GM19372 (cell line): ENCODE measurements at regions not wholly inside any gene's neighbourhood (a gene's known extent, or its start where the extent isn't known, plus 50 kb on each side); places are given as distances from the start of the nearest gene placed in this dataset.
"Not testable (repeated sequence)": the region's sequence is repeated elsewhere in the genome, so short reads cannot be mapped to it uniquely, and the experiment has no call there.

Experiments
- ATAC-seq: cut with Tn5 transposase; IDR thresholded peaks from one replicate; pipeline ENCODE4 v1.9.1; 2021; ENCODE audit warnings: mild to moderate bottlenecking, low read depth, moderate library complexity; ENCODE audit not compliant: unreplicated experiment

DNA sequence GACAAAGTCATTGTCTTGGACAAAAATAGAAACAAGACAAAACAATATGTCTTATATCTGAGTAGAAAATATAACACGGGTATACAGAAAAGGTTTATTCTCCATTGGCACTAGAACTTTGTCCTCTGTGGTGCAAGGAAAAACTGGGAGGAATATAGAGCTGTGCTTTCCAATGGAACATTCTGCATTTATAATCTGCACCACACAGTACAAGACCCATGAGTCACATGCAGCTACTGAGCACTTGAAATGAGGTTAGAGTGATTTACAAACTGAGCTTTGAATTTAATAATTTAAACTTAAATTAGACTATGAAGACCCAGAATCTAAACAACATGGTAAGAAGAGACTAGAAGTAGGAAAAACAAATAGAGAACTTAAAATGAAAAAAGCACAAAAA is 86.1 kb downstream of the RAP2A start:
- no peak for ATAC-seq

DNA sequence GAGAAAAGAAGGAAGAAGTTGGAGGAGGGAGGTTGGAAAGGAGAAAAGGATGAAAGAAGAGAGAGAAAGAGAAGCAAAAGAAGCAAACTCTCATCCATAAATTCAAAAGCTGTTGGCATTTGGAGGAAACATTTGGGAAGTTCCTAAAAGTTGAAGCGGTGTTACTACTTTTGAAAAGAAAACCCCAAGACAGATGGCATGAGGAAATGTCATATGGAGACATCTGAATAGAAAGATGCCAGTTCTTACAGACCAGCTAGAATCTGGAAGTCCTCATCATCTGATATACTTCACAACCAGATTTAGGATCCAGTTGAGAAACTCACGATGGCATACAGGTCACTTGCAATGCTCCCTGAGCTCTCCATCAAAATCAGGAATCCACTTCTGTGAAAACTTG is 86.9 kb downstream of the RAP2A start:
- ATAC-seq = no peak

DNA sequence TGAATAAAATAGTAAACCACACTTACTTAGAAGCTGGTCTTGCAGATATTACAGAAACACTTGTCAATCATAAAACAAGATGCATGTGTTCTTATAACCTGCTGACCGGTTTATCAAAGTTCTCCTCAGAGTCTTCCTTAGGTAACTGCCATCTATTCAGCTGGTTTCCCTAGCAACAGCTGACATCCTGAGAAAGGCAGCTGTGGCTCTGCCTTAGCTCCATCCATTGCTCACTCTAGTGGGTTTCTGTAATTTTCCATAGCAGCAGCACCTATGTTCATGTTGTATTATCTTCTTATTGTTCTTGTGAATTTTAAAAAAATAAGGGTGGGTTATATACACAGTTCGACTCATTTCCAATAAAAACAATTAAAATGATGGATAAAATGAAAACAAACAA is 87.8 kb downstream of the RAP2A start:
- no peak for ATAC-seq

DNA sequence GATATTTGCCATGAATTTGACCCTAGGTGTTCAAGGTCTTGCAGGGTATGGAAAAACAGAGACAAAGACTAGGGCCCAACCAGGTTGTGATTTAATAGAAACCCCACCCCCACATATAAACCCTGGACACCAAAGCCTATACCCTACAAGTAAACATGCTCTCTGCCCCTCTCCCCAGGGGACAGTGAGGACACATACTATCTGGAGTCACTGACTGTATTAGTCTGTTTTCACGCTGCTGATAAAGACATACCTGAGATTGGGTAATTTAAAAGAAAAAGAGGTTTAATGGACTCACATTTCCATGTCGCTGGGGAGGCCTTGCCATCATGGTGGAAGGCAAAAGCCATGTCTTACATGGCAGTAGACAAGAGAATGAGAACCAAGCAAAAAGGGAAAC is 88.3 kb downstream of the RAP2A start:
- no peak for ATAC-seq

DNA sequence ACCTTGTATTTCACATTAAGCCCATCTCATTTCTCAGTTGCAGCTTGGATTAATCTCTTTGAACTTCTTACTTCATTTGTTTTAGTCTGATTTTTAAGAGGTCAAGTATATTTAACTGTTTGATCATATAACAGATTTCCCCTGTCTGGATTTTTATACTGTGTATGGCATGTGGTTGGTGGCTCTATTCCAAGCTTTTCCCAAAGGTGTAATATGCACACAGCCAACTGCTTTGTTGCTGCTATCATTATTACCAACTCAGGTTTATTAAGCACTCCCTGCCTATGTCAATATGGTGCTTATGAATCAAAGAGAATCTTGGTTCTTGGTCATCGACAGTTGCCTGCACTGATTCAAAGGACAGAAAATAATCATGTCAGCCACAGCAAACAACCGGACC is 92.6 kb downstream of the RAP2A start:
- ATAC-seq = no peak

DNA sequence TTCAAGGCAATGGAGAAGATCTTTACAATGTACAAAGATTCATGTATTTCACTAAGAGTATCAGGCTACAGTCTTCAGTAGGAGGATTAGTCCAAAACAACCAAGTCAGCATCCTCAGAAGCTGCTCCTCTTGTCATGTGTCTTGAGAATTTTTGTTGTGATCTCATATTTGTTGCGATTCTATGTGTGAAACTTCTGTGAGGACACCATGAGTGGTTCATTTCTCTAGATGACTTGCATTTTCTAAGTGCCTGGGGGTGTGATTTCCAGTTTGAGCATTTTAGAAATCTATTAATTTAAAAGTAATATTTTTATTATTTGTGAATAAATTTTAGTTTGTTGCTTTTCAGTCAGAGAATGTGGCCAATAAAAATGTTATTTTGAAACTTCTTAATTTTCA is 94.5 kb downstream of the RAP2A start:
- ATAC-seq = no peak

DNA sequence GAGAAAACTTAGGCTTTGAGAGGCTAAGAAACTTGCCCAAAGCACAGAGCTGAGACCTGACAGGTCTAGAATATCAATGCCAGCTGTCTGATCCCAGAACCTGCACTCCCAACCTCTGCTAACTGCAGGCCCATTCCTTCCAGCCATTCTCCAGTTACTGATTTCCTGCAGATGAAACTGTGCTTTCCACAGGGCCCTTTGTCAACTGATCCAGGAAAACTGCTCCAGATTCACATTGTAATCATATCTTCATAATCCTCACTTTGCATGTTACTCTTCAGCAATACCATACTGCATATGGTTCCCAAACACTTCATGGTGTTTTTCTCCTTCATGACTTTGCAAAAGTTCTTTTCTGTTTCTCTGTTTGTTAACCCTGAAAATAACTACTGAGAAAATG is 100.6 kb downstream of the RAP2A start:
- no peak for ATAC-seq

DNA sequence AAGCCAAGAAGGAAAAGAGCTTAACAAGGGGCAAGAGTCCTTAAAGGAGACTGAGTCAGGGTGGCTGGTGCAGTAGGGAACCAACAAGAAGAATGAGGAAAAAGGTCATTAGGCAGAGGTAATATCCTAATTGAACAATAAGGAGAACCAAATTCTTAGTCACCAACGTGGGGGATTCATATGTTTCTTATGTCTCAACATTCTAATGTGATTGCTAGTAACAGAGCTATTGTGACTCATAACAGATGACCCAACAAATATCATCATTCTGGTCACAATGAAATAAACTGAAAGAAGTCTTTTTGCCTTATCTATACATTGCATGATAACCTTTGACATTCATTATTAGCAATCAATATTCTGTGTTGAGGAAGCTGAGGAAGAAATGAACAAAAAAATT is 101.6 kb downstream of the RAP2A start:
- ATAC-seq = no peak

DNA sequence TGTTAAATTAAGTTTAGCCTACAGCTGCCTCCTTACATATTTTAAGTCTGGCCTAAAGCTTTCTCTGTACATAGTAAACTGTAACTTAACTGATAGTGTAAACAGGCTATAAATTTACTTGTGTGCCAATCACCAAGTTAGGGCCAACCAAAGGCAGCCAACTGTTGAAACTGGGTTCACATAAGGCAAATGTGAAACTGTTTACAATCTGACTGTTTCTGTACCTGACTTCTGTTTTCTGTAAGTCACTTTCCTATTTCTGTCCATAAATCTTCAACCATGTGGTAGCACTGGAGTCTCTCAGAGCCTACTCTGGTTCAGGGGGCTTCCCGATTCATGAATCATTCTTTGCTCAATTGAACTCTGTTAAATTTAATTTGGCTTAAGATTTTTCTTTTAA is 103.1 kb downstream of the RAP2A start:
- ATAC-seq = no peak

DNA sequence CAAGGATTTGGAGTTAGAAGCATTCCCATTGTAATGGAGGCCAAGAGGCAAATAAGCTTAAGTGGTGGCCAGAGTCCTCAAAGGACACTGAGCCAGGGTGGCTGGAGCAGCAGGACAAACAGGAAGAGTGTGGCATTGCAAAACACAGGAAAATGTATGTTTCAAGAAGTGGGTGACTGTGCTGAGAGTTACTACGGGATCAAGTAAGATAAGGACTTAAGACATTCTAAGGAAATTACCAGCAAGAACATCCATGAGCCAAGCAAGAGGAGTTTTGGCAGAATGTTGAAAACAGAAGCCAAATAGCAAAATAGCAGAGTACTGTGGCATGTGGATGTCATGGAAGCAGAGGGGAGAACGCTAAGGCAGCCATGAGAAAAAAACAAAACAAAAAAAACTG is 104.2 kb downstream of the RAP2A start:
- no peak for ATAC-seq

DNA sequence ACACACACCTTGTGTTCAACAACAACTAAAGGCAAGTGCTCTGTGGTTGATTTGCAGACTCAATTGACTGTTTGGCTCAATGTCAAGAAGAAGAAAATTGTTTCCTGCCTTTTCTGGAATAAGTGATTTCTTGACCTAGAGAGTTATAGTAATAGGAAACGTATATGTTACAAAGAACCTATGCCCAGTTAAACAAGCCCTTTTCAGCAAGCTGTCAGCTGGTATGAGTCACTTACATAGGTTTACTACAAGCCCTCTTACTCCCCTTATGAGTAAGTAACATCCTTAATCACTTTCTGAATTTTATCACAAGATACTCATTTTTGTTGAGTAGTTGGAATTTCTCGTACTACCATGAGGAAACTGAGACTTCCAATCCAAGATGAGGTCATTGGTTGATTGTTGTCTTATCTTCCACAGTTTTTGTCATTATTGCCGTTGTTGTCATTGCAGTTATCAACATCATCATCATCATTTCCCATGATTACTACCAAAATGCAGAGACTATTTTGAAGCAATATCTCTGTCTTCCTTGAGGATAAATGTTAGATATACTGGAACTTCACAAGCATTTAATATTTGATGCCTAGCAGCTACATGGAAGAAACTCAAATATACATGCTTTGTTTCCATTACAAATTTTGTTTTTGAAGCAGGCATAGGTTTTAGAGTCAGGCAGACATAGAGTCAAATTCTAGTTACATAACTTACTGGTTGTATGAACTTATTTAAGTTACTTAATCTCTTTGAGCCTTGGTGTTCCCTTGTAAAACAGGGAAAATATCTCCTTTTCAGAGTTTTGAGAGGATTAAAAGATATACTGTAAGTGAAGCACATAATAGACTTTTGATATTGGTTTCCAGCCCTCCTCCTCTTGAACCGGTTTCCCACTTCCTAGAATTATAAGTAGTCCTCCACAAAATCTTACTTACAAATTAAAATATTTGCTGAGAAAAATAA is 106.0 kb downstream of the RAP2A start:
- no peak for ATAC-seq

DNA sequence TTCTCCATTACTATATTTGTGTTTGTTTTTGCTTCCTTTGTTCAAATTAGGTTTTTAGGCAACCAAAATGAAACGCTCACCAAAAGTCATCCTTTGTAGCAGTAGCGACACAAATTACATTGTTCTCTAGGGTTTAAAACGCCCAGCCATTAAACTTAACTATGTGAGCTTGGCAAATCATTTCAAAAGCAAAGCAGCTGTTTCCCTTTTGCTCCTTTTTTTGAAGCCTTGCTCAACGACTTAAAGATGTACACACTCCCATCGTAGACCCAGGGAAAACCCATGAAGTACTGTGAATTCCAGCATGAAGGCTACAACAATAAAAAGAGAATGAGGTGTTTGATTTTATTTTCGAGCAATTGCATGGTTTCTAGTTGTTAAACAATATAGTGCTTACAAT is 106.7 kb downstream of the RAP2A start:
- ATAC-seq = no peak

DNA sequence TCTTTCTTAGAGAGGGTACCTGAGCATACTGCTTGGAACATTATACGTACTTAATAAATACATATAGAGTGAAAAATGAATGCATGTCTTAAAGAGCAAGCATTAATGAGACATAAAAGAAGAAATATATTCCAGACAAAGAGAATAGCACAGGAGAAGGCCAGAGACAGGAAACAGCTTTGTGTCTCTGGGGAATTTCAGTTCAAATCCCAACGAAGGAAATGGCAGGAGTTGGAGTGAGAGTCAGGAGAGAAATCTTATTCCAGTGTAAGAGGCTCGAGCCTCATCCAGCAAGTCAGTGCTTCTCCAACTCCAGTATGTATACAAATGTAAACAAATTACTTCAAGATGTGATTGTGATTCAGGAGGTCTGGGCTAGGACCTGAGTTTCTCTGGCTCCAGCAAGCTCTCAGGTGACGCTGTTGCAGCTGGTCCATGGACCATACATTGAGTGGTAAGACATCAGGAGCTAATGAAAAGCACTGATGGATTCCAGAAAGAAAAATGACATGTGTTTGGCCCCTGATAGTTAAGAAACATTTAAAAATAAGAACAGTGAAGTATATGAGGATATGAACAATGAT is 108.2 kb downstream of the RAP2A start:
- ATAC-seq = no peak

DNA sequence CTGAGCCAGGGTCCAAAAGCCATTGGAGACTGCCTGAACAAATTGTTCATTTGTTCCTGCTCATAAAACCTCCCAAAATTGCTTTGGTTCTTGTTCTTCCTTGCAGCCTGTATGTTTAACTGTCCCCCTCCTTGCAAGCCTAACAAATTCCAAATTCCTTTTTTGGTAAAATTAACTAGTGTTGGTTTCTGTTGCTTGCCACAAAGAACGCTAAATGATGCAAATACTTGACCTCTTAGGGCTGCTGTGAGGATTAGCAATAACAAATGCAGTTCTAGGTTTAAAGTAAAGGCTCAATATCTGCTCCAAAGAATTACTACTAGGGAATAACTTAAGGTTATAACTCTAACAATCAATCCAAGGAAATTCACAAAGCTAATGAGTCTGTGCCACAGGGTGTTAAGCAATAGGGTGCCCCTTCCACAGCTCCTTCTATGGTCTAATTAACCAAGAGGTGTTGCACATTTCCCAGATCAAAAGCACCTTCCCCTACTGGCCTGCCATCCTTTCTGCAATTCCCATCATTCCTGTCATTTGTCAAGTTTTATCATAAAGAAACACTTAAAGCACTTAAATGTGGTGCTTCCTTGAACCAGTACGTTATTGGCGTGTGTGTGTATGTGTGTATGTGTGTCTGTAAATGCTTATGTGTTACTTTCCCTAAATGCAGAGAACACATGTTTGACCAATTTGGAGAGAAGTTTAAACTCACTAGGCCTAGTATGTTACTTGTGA is 110.2 kb downstream of the RAP2A start:
- no peak for ATAC-seq

DNA sequence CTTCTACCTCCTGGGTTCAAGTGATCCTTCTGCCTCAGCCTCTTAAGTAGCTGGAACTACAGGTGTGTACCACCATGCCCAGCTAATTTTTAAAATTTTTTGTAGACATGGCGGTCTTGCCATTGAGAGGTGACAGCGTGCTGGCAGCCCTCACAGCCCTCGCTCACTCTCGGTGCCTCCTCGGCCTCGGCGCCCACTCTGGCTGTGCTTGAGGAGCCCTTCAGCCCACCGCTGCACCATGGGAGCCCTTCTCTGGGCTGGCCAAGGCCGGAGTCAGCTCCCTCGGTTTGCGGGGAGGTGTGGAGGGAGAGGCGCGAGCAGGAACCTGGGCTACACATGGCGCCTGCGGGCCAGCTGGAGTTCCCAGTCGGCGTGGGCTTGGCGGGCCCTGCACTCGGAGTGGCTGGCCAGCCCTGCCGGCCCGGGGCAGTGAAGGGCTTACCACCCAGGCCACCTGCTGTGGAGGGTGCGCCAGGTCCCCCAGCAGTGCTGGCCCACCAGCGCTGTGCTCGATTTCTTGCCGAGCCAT is 111.1 kb downstream of the RAP2A start:
- not testable (repeated sequence) for ATAC-seq

DNA sequence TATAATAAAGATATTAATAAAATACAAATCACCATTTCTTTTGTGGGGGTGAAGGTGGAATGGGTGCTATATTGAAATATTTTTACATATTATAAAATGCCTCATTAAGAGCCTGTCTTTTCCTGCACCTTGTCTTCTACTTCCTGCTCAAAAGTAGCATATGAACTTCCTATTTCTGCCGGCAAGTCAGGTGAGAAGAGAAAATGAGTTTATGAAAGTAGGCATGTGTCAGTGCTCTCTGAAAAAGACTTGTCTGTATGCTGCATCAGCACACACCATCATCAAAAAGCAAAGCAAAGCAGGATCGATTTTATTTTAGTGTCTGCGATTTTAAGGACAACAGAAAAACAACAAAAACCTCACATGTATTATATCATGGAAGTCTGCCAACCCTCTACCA is 114.2 kb downstream of the RAP2A start:
- no peak for ATAC-seq

DNA sequence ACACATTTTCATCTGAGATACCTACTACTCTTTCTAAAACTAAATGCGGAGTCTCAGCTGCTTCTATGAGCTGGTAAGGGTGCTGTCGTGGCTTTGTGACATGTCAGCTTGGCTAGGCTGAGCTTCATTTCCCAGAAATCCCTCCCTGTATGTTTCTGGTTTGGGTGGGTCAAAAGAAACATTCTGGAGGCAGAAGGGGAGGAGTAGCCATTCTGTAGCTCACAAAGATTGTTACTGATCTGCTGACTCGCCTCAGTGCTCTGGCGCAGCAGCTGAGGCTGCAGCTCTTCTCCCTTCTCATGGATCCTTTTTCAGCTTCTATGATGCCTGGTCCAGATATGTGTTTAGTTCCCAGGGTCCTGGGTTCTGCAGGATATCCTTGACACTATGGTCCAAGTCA is 114.7 kb downstream of the RAP2A start:
- ATAC-seq = no peak

DNA sequence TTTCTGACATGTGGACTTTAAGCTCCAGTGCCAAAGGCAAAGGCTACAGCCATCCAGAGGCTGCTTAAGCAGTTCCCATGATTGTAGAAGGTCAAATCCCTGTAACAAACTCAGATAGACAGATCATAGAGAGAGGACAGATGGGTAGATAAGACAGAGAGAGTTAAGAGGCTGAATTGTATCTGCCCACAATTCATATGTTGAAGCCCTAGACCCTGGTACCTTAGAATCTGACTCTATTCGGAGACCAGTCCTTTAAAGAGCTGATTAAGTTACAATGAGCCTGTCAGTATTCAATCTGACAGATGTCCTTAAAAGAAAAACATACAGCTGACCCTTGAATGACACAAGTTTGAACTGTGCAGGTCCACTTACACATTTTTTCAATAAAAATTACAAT is 115.2 kb downstream of the RAP2A start:
- no peak for ATAC-seq

DNA sequence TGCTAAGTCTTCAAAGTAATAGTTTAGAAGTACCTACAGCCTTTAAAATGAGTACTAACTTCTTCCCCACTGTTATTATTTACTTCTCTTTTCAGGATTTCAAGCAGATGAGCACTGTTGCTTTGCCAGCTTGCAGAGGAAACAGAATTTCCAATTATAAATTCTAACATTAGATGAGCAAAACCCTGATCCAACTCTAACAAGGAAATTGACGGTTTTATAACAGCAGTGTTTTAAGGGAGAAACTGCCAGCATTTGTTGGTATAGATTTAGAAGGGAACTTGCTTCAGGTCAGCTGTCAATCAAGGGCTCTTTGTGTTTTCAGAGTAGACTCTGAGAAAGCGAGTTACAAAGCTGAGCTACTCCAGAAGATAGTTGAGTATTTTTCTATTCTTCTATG is 120.5 kb downstream of the RAP2A start:
- ATAC-seq = no peak

DNA sequence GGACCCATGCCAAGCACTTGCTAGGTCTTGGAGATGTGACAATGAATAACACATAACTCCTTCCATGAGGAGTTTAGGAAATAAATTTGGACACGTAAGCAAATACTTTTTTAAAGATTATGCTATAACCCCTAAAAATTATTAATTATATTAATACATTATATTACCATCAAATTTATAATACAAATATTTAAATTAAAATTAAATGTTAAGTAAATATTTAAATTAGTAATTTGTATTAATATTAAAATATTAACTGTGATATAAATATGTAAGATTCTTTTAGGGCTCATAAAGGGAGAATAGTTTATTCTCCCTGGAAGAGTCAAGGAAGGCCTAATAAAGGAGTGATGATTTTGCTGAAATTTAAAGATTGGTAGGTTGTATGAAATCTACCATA is 121.1 kb downstream of the RAP2A start:
- ATAC-seq = no peak

DNA sequence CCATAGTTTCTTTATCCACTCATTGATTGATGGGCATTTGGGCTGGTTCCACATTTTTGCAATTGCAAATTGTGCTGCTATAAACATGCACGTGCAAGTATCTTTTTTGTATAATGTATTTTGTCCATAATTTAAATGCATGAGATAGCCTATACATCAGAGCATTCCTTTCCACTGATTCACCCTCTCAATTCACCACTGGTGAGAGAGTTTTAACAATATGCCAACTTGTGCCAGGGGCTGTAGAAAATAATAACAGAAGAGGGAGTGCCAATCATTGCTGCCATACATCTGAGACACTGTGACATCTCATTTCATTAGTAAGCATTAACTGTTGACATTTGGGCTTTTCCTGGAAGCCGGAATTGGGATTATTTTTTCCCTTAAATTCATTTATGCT is 125.1 kb downstream of the RAP2A start:
- no peak for ATAC-seq
